T-cell (primary cell): ENCODE measurements at regions not wholly inside any gene's neighbourhood (a gene's known extent, or its start where the extent isn't known, plus 50 kb on each side); places are given as distances from the start of the nearest gene placed in this dataset.

ENCODE experiments used
- ATAC-seq, 4 experiments: fragments of 200-7000 bp in 3 of 4; fragments of 150-1000 bp in 1 of 4; cut with Tn5 transposase; replicated peaks in 1 of 4; 1 replicate in 3 of 4; 2 replicates in 1 of 4; pipeline ENCODE4 v1.10.0; 2021; ENCODE audit warnings: moderate library complexity in 3 of 4, mild to moderate bottlenecking in 2 of 4, moderate number of reproducible peaks in 1 of 4
- CTCF ChIA-PET, 2 donors: fragments of 300-600 bp; sonication (Branson Sonifier 250); formaldehyde crosslinking; loops; one replicate each; lab custom pipeline; 2022; ENCODE audit warnings: antibody characterized with exemption in 2 of 2; lab: Charles Lee
- POLR2A ChIA-PET, 2 donors: fragments of 300-600 bp; sonication (Branson Sonifier 250); formaldehyde crosslinking; loops; one replicate each; lab custom pipeline; 2022; ENCODE audit warnings: antibody characterized with exemption in 2 of 2; lab: Charles Lee
- DNase-seq, 35 experiments: peaks; one replicate each; pipeline versions ENCODE4 v3.0.0 to v3.0.0-alpha.2; 2013 to 2023
- H3K27ac ChIP-seq: one replicate; pipeline ENCODE4 v1.5.1; 2013; ENCODE audit warnings: low read length
- H3K27me3 ChIP-seq, 2 experiments: replicated peaks in 1 of 2; 1 replicate in 1 of 2; 2 replicates in 1 of 2; pipeline versions ENCODE4 v1.6.1 to v1.7.0; 2013; ENCODE audit warnings: low read length in 1 of 2, mixed read lengths in 1 of 2; ENCODE audit not compliant: control insufficient read depth in 2 of 2, insufficient read depth in 2 of 2; ENCODE audit errors: extremely low read depth in 1 of 2
- H3K36me3 ChIP-seq, 2 donors: 1 replicate in 1 of 2; 2 replicates in 1 of 2; pipeline versions ENCODE4 v1.6.1 to v1.7.0; 2013; ENCODE audit warnings: low read length in 1 of 2; ENCODE audit not compliant: control insufficient read depth in 2 of 2, insufficient read depth in 1 of 2; ENCODE audit errors: extremely low read depth in 1 of 2
- H3K4me1 ChIP-seq, 2 experiments: 1 replicate in 1 of 2; 2 replicates in 1 of 2; pipeline versions ENCODE4 v1.6.1 to v1.7.0; 2013; ENCODE audit warnings: low read length in 2 of 2, mixed read lengths in 1 of 2; ENCODE audit not compliant: insufficient read depth in 2 of 2, control insufficient read depth in 1 of 2; ENCODE audit errors: extremely low read depth in 1 of 2
- H3K4me3 ChIP-seq, 2 donors: 1 replicate in 1 of 2; 2 replicates in 1 of 2; pipeline versions ENCODE4 v1.5.1 to v1.7.0; 2013; ENCODE audit warnings: mild to moderate bottlenecking in 2 of 2, low read length in 1 of 2, moderate library complexity in 1 of 2; ENCODE audit not compliant: control insufficient read depth in 1 of 2; ENCODE audit errors: extremely low read depth in 1 of 2
- H3K9me3 ChIP-seq: 2 replicates; pipeline ENCODE4 v1.7.0; 2013
- H3K27ac Mint-ChIP-seq, 2 donors: one replicate each; pipeline ENCODE4 v1.8.0; 2020 to 2021; ENCODE audit warnings: mild to moderate bottlenecking in 2 of 2, mixed read lengths in 2 of 2
- H3K27me3 Mint-ChIP-seq, 2 donors: one replicate each; pipeline ENCODE4 v1.8.0; 2021 to 2022; ENCODE audit warnings: mixed read lengths in 2 of 2
- H3K36me3 Mint-ChIP-seq: one replicate; pipeline ENCODE4 v1.8.0; 2021; ENCODE audit warnings: mixed read lengths
- H3K4me1 Mint-ChIP-seq, 3 donors: one replicate each; pipeline ENCODE4 v1.8.0; 2020 to 2022; ENCODE audit warnings: mixed read lengths in 3 of 3, mild to moderate bottlenecking in 1 of 3
- H3K4me3 Mint-ChIP-seq, 3 donors: one replicate each; pipeline ENCODE4 v1.8.0; 2020 to 2022; ENCODE audit warnings: mild to moderate bottlenecking in 3 of 3, mixed read lengths in 3 of 3, moderate library complexity in 3 of 3
- H3K9me3 Mint-ChIP-seq, 3 donors: one replicate each; pipeline ENCODE4 v1.8.0; 2020 to 2022; ENCODE audit warnings: mixed read lengths in 3 of 3
- WGBS: methylation state at CpG from one replicate; pipeline ENCODE4 v1.1.5; 2013; ENCODE audit warnings: missing lambda C conversion rate; ENCODE audit not compliant: insufficient coverage; 5-methylcytosine and 5-hydroxymethylcytosine counted together

GRCh38 chr3:64852738-64853137 lies 164.9 kb upstream of the ADAMTS9 start:
- Histone ChIP-seq H3K27ac (no peak overlapping the region), H3K4me3 (no peak overlapping the region), H3K36me3 (no peaks in the 10 kb centered on the region), H3K9me3 (no peaks in the 10 kb centered on the region), H3K27me3 (no peaks in the 10 kb centered on the region), H3K4me1 (no peaks in the 10 kb centered on the region)
- ChIA-PET CTCF (no interaction called here), POLR2A (no interaction called here)
- no peak overlapping the region for H3K4me3 Mint-ChIP-seq
- 67% methylated on average over 1 of the region's 2 CpGs for WGBS
- no peaks in the 10 kb centered on the region for H3K36me3 Mint-ChIP-seq
- DNase-seq: no peak
- H3K4me1 Mint-ChIP-seq: no peaks in the 10 kb centered on the region
- peaks cover 0 to 7% (median 0%) of the 10 kb centered on the region in 3 donors for H3K9me3 Mint-ChIP-seq
- H3K27me3 Mint-ChIP-seq: no peaks in the 10 kb centered on the region
- H3K27ac Mint-ChIP-seq: no peak overlapping the region
- no peak for ATAC-seq

GRCh38 chr3:64848822-64849221 lies 161.0 kb upstream of the ADAMTS9 start:
- Mint-ChIP-seq H3K4me1 (no peaks in the 10 kb centered on the region), H3K36me3 (no peaks in the 10 kb centered on the region), H3K9me3 (peaks cover 0 to 6% (median 4%) of the 10 kb centered on the region in 3 donors), H3K4me3 (no peak overlapping the region), H3K27ac (no peak overlapping the region), H3K27me3 (no peaks in the 10 kb centered on the region)
- H3K4me3 ChIP-seq: no peak overlapping the region
- ChIA-PET CTCF (no interaction called here), POLR2A (no interaction called here)
- H3K36me3 ChIP-seq: no peaks in the 10 kb centered on the region
- no peaks in the 10 kb centered on the region for H3K27me3 ChIP-seq
- H3K9me3 ChIP-seq: no peaks in the 10 kb centered on the region
- 67% methylated on average over 1 of the region's 4 CpGs for WGBS
- DNase-seq (no peak), ATAC-seq (no peak)
- no peak overlapping the region for H3K27ac ChIP-seq
- no peaks in the 10 kb centered on the region for H3K4me1 ChIP-seq

GRCh38 chr3:64848127-64848800 lies 160.5 kb upstream of the ADAMTS9 start:
- Mint-ChIP-seq H3K36me3 (no peaks in the 10 kb centered on the region), H3K4me3 (no peak overlapping the region), H3K27me3 (no peaks in the 10 kb centered on the region), H3K4me1 (no peaks in the 10 kb centered on the region), H3K27ac (no peak overlapping the region), H3K9me3 (peaks cover 0 to 6% (median 4%) of the 10 kb centered on the region in 3 donors)
- H3K36me3 ChIP-seq: no peaks in the 10 kb centered on the region
- no peak overlapping the region for H3K4me3 ChIP-seq
- H3K4me1 ChIP-seq: no peaks in the 10 kb centered on the region
- no peak for DNase-seq
- ATAC-seq: no peak
- POLR2A ChIA-PET: no interaction called here
- CTCF ChIA-PET: no interaction called here
- no peaks in the 10 kb centered on the region for H3K9me3 ChIP-seq
- H3K27ac ChIP-seq: no peak overlapping the region
- no peaks in the 10 kb centered on the region for H3K27me3 ChIP-seq
- WGBS: no CpG with 5 or more reads among the region's 3 CpGs

- no peak overlapping the region for H3K27ac Mint-ChIP-seq
- Histone ChIP-seq H3K27me3 (no peaks in the 10 kb centered on the region), H3K4me1 (no peaks in the 10 kb centered on the region), H3K36me3 (no peaks in the 10 kb centered on the region), H3K4me3 (no peak overlapping the region), H3K27ac (no peak overlapping the region), H3K9me3 (no peaks in the 10 kb centered on the region)
- H3K36me3 Mint-ChIP-seq: no peaks in the 10 kb centered on the region
- ChIA-PET CTCF (no interaction called here), POLR2A (no interaction called here)
- WGBS: no CpG with 5 or more reads among the region's 2 CpGs
- ATAC-seq: no peak
- no peaks in the 10 kb centered on the region for H3K27me3 Mint-ChIP-seq
- H3K4me3 Mint-ChIP-seq: no peak overlapping the region
- H3K4me1 Mint-ChIP-seq: no peaks in the 10 kb centered on the region
- peaks cover 0 to 6% (median 0%) of the 10 kb centered on the region in 3 donors for H3K9me3 Mint-ChIP-seq
- DNase-seq: no peak
Measured at GRCh38 chr3:64844558-64844957, 156.8 kb upstream of the ADAMTS9 start.

- H3K9me3 ChIP-seq: no peaks in the 10 kb centered on the region
- H3K27me3 ChIP-seq: no peaks in the 10 kb centered on the region
- Mint-ChIP-seq H3K4me3 (no peak overlapping the region), H3K36me3 (no peaks in the 10 kb centered on the region), H3K9me3 (peaks cover 0 to 3% (median 0%) of the 10 kb centered on the region in 3 donors), H3K4me1 (no peaks in the 10 kb centered on the region), H3K27ac (no peak overlapping the region), H3K27me3 (peaks cover 0 to 3% of the 10 kb centered on the region in 2 donors)
- ChIA-PET CTCF (no interaction called here), POLR2A (no interaction called here)
- ATAC-seq (no peak), DNase-seq (no peak)
- WGBS: 6% methylated on average over 3 of the region's 6 CpGs
- H3K27ac ChIP-seq: no peak overlapping the region
- H3K36me3 ChIP-seq: no peaks in the 10 kb centered on the region
- H3K4me3 ChIP-seq: no peak overlapping the region
- no peaks in the 10 kb centered on the region for H3K4me1 ChIP-seq
Measured at GRCh38 chr3:64837986-64838735, 150.4 kb upstream of the ADAMTS9 start.

- Mint-ChIP-seq H3K27ac (no peak overlapping the region), H3K36me3 (no peaks in the 10 kb centered on the region), H3K4me1 (no peaks in the 10 kb centered on the region), H3K27me3 (peaks cover 0 to 3% of the 10 kb centered on the region in 2 donors), H3K4me3 (no peak overlapping the region), H3K9me3 (peaks cover 0 to 7% (median 4%) of the 10 kb centered on the region in 3 donors)
- ChIA-PET POLR2A (no interaction called here), CTCF (no interaction called here)
- H3K4me3 ChIP-seq: no peak overlapping the region
- ATAC-seq (no peak), DNase-seq (no peak)
- H3K27ac ChIP-seq: no peak overlapping the region
- H3K9me3 ChIP-seq: no peaks in the 10 kb centered on the region
- H3K36me3 ChIP-seq: no peaks in the 10 kb centered on the region
- WGBS: no CpG with 5 or more reads among the region's 2 CpGs
- H3K27me3 ChIP-seq: no peaks in the 10 kb centered on the region
- no peaks in the 10 kb centered on the region for H3K4me1 ChIP-seq
Measured at GRCh38 chr3:64837126-64837738, 149.4 kb upstream of the ADAMTS9 start.
